IMR-90 (cell line): ENCODE measurements at regions not wholly inside any gene's neighbourhood (a gene's known extent, or its start where the extent isn't known, plus 50 kb on each side); places are given as distances from the start of the nearest gene placed in this dataset.

Experiments
- BHLHE40 ChIP-seq: fragments of 150-350 bp; IDR thresholded peaks from 2 replicates; pipeline ENCODE4 v1.6.1; 2016; ENCODE audit warnings: mild to moderate bottlenecking, low read depth, low read length
- CEBPB ChIP-seq: IDR thresholded peaks from 2 replicates; pipeline ENCODE4 v1.6.1; 2012; ENCODE audit warnings: low read depth, low read length, improper control_type of control experiment
- CTCF ChIP-seq: conservative IDR thresholded peaks from 2 replicates; pipeline ENCODE4 v1.5.1; 2012; ENCODE audit warnings: mild to moderate bottlenecking, low read depth, low read length, improper control_type of control experiment
- MAFK ChIP-seq: IDR thresholded peaks from 2 replicates; pipeline ENCODE4 v1.6.1; 2012; ENCODE audit warnings: low read depth, low read length, improper control_type of control experiment
- MAZ ChIP-seq: IDR thresholded peaks from 2 replicates; pipeline ENCODE4 v1.6.1; 2012; ENCODE audit warnings: low read depth, mild to moderate bottlenecking, low read length, improper control_type of control experiment, moderate library complexity, borderline replicate concordance
- MXI1 ChIP-seq: IDR thresholded peaks from 2 replicates; pipeline ENCODE4 v1.6.1; 2012; ENCODE audit warnings: low read depth, mild to moderate bottlenecking, low read length, moderate library complexity, borderline replicate concordance
- NFE2L2 ChIP-seq: fragments of 150-350 bp; IDR thresholded peaks from 2 replicates; pipeline ENCODE4 v1.6.1; 2016; ENCODE audit warnings: low read depth, mild to moderate bottlenecking, low read length
- POLR2A ChIP-seq: IDR thresholded peaks from 2 replicates; pipeline ENCODE4 v1.6.1; 2012; ENCODE audit warnings: mild to moderate bottlenecking, low read depth, low read length
- RAD21 ChIP-seq: IDR thresholded peaks from 2 replicates; pipeline ENCODE4 v1.6.1; 2012; ENCODE audit warnings: low read length, improper control_type of control experiment
- RCOR1 ChIP-seq: IDR thresholded peaks from 2 replicates; pipeline ENCODE4 v1.6.1; 2012; ENCODE audit warnings: mild to moderate bottlenecking, low read length, improper control_type of control experiment; ENCODE audit not compliant: insufficient replicate concordance
- SMC3 ChIP-seq: fragments of 150-350 bp; IDR thresholded peaks from 2 replicates; pipeline ENCODE4 v1.6.1; 2016; ENCODE audit warnings: low read depth, mild to moderate bottlenecking, antibody characterized with exemption, low read length, moderate library complexity
- TF ChIP-seq, protein P1 (sequence below): fragments of 150-350 bp; IDR thresholded peaks from 2 replicates; pipeline ENCODE4 v1.6.1; 2017; ENCODE audit warnings: mild to moderate bottlenecking, antibody characterized with exemption, low read length, low read depth
- TF ChIP-seq, protein P2 (sequence below): fragments of 150-350 bp; IDR thresholded peaks from 2 replicates; pipeline ENCODE4 v1.6.1; 2016; ENCODE audit warnings: low read depth, mild to moderate bottlenecking, low read length, moderate library complexity, borderline replicate concordance

DNA sequence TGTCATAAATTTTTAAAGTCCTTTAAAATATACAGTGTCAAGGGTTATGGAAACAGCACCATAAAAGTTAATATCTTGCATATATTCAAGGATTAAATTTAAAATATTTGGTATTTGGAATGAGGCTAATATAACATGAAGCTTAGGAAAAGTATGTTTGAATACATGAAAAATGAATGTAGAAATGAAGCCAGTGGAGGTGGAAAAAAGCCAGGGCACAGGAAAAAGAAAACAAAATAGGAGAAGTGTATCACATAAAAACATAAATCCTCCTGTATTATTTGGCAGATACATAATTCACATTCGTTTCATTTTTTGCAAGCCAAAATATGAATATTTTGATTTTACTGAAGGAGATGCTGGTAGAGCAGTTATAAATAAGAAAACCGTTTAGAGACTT is 587.0 kb upstream of the ZNF608 start:
- TF ChIP-seq POLR2A (no peak), CTCF (no peak), RCOR1 (no peak), SMC3 (no peak), MAZ (no peak), CEBPB (no peak), MAFK (no peak), MXI1 (no peak), NFE2L2 (no peak), RAD21 (no peak), BHLHE40 (no peak)
- TF ChIP-seq, protein P1, sequence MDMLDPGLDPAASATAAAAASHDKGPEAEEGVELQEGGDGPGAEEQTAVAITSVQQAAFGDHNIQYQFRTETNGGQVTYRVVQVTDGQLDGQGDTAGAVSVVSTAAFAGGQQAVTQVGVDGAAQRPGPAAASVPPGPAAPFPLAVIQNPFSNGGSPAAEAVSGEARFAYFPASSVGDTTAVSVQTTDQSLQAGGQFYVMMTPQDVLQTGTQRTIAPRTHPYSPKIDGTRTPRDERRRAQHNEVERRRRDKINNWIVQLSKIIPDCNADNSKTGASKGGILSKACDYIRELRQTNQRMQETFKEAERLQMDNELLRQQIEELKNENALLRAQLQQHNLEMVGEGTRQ, result no peak
- TF ChIP-seq, protein P2, sequence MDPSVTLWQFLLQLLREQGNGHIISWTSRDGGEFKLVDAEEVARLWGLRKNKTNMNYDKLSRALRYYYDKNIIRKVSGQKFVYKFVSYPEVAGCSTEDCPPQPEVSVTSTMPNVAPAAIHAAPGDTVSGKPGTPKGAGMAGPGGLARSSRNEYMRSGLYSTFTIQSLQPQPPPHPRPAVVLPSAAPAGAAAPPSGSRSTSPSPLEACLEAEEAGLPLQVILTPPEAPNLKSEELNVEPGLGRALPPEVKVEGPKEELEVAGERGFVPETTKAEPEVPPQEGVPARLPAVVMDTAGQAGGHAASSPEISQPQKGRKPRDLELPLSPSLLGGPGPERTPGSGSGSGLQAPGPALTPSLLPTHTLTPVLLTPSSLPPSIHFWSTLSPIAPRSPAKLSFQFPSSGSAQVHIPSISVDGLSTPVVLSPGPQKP, result no peak
